AG10803 (cell line): ENCODE measurements at regions not wholly inside any gene's neighbourhood (a gene's known extent, or its start where the extent isn't known, plus 50 kb on each side); places are given as distances from the start of the nearest gene placed in this dataset.

ENCODE experiments used
- DNase-seq: peaks from one replicate; pipeline ENCODE4 v3.0.0; 2010; ENCODE audit warnings: low read depth
- H3K4me3 ChIP-seq: 2 replicates; pipeline ENCODE4 v1.5.1; 2011; ENCODE audit warnings: mild to moderate bottlenecking, low read length, control low read depth
- CTCF ChIP-seq: conservative IDR thresholded peaks from 2 replicates; pipeline ENCODE4 v1.5.1; 2011; ENCODE audit warnings: mild to moderate bottlenecking, low read length, control low read depth, inconsistent platforms

GRCh38 chr3:173258697-173259096, 117.7 kb upstream of the SPATA16 start:
- H3K4me3 ChIP-seq, result no peak overlapping the region
- no peak for DNase-seq
- no peak for TF ChIP-seq CTCF

DNA sequence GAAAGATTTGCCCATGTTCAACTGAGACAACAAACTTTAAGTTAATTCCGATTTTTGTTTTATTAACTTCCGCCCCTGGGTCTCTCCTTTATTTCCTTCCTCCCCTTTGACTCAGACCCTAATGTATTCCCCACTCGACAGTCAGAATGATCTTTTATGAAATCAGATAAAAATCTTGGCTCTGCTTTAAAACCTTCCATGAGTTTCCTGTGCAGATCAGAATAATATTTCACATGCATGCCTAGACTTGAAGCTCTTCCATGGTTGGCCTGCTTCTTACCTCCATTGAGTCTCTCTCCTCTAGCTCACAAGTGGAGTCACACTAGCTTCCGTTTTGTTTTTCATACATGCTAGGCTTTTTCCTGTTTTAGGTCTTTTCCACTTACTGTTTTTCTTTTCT, 116.8 kb upstream of the SPATA16 start:
- DNase-seq, result no peak
- no peak for TF ChIP-seq CTCF

DNA sequence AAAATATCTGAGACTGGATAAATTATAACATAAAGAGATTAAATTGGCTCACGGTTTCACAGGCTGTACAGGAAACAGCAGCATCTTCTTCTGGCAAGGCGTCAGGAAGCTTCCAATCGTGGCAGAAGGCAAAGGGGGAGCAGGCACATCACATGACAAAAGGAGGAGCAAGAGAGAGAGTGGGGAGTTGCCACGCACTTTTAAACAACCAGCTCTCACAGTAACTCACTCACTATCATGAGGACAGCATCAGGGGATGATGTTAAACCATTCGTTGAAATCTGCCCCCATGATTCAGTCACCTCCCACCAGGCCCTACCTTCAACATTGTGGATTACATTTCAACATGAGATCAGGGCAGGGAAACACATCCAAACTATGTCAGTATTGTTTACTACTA, 114.5 kb upstream of the SPATA16 start:
- DNase-seq, result no peak
- H3K4me3 ChIP-seq, result no peak overlapping the region
- TF ChIP-seq CTCF, result no peak

More for the DNA sequence above, 116.8 kb upstream of the SPATA16 start:
- no peak overlapping the region for H3K4me3 ChIP-seq

- TF ChIP-seq CTCF, result no peak
- DNase-seq, result no peak
- H3K4me3 ChIP-seq, result no peak overlapping the region
These were observed 112.4 kb upstream of the SPATA16 start for GRCh38 chr3:173253471-173253870.

GRCh38 chr3:173249457-173249856, 108.4 kb upstream of the SPATA16 start:
- DNase-seq, result no peak
- TF ChIP-seq CTCF, result no peak
- H3K4me3 ChIP-seq, result no peak overlapping the region

- DNase-seq, result no peak
- TF ChIP-seq CTCF, result no peak
- no peak overlapping the region for H3K4me3 ChIP-seq
These were observed 100.7 kb upstream of the SPATA16 start for GRCh38 chr3:173241727-173242126.

DNA sequence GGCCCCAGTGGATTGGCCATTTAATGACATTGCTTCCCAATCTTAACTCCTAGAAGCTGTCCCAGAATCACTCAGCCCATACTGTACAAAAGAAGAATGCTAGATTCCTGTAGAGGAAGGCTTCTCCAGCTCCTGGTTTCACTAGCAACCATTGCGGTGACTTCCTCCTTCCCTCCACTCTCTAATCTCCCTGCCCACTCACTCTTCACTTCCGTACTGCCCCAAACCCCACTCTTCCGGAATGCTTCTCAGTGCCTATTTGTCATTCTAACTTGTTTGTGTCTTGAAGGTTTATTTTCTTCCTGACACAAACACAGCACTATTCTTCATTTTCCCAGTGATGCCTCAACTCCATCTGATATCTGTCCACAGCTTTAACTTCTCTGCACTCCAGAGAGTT, 97.1 kb upstream of the SPATA16 start:
- H3K4me3 ChIP-seq, result no peak overlapping the region
- TF ChIP-seq CTCF, result no peak
- no peak for DNase-seq
